GM23338 (cell line): ENCODE measurements at regions not wholly inside any gene's neighbourhood (a gene's known extent, or its start where the extent isn't known, plus 50 kb on each side); places are given as distances from the start of the nearest gene placed in this dataset.

Experiments used
- ATAC-seq: fragments of 200-7000 bp; cut with Tn5 transposase; 3 replicates; pipeline ENCODE4 v1.9.1; 2020
- DNase-seq: peaks from one replicate; pipeline ENCODE4 v3.0.0-alpha.2; 2015; ENCODE audit warnings: low spot score
- H2AFZ ChIP-seq: fragments of 200-600 bp; sonication (generic); 2 replicates; pipeline ENCODE4 v1.8.0; 2016; ENCODE audit warnings: antibody characterized with exemption, mild to moderate bottlenecking, moderate library complexity
- H3F3A ChIP-seq: fragments of 200-600 bp; sonication (generic); replicated peaks from 2 replicates; pipeline ENCODE4 v1.8.0; 2017; ENCODE audit warnings: antibody characterized with exemption, mixed run types, low read depth
- H3K27ac ChIP-seq: fragments of 200-600 bp; sonication (generic); 2 replicates; pipeline ENCODE4 v1.6.1; 2016; ENCODE audit warnings: low read depth
- H3K27me3 ChIP-seq: fragments of 200-600 bp; sonication (generic); 2 replicates; pipeline ENCODE4 v1.8.0; 2016; ENCODE audit warnings: mild to moderate bottlenecking, mixed run types, moderate library complexity; ENCODE audit not compliant: insufficient read depth
- H3K36me3 ChIP-seq: fragments of 200-600 bp; sonication (generic); 2 replicates; pipeline ENCODE4 v1.8.0; 2016; ENCODE audit warnings: mild to moderate bottlenecking; ENCODE audit not compliant: insufficient read depth
- H3K4me1 ChIP-seq: fragments of 200-600 bp; sonication (generic); 2 replicates; pipeline ENCODE4 v1.8.0; 2016; ENCODE audit warnings: mild to moderate bottlenecking, moderate library complexity; ENCODE audit not compliant: insufficient read depth
- H3K4me2 ChIP-seq: fragments of 200-600 bp; sonication (generic); 2 replicates; pipeline ENCODE4 v1.7.1; 2017; ENCODE audit warnings: mixed run types
- H3K4me3 ChIP-seq: fragments of 200-600 bp; sonication (generic); 2 replicates; pipeline ENCODE4 v1.6.1; 2016; ENCODE audit warnings: mixed run types
- H3K79me2 ChIP-seq: fragments of 200-600 bp; sonication (generic); replicated peaks from 2 replicates; pipeline ENCODE4 v1.8.0; 2017; ENCODE audit warnings: mild to moderate bottlenecking; ENCODE audit not compliant: insufficient read depth
- H3K9me2 ChIP-seq: fragments of 200-600 bp; sonication (generic); 2 replicates; pipeline ENCODE4 v1.8.0; 2017; ENCODE audit not compliant: insufficient read depth
- H4K20me1 ChIP-seq: fragments of 200-600 bp; sonication (generic); replicated peaks from 2 replicates; pipeline ENCODE4 v1.8.0; 2017; ENCODE audit warnings: mild to moderate bottlenecking; ENCODE audit not compliant: insufficient read depth
- H3K27ac Mint-ChIP-seq: 2 replicates; pipeline ENCODE4 v1.8.0; 2020; ENCODE audit warnings: inconsistent platforms, mild to moderate bottlenecking, moderate library complexity, mixed read lengths
- H3K27me3 Mint-ChIP-seq: 3 replicates; pipeline ENCODE4 v1.8.0; 2022; ENCODE audit warnings: low read depth, mild to moderate bottlenecking, moderate library complexity, mixed read lengths, inconsistent platforms; ENCODE audit not compliant: insufficient read depth, poor library complexity
- H3K36me3 Mint-ChIP-seq: 3 replicates; pipeline ENCODE4 v1.8.0; 2021; ENCODE audit warnings: low read depth, mild to moderate bottlenecking, inconsistent platforms, moderate library complexity, mixed read lengths
- H3K4me1 Mint-ChIP-seq: 3 replicates; pipeline ENCODE4 v1.8.0; 2020; ENCODE audit warnings: mild to moderate bottlenecking, inconsistent platforms, mixed read lengths
- H3K4me3 Mint-ChIP-seq: 3 replicates; pipeline ENCODE4 v1.8.0; 2021; ENCODE audit warnings: moderate library complexity, mild to moderate bottlenecking, inconsistent platforms, mixed read lengths
- H3K9me3 Mint-ChIP-seq: 3 replicates; pipeline ENCODE4 v1.8.0; 2020; ENCODE audit warnings: moderate library complexity, mild to moderate bottlenecking, inconsistent platforms, mixed read lengths
- CREB1 ChIP-seq: fragments of 250-450 bp; sonication (Bioruptor Pico); IDR thresholded peaks from 2 replicates; pipeline ENCODE4 v1.5.0; 2020; ENCODE audit warnings: low read depth, mild to moderate bottlenecking, moderate library complexity
- EZH2 ChIP-seq: fragments of 200-600 bp; sonication (generic); IDR thresholded peaks from one replicate; pipeline ENCODE4 v1.8.0; 2017; ENCODE audit warnings: antibody characterized with exemption, mild to moderate bottlenecking, low read depth; ENCODE audit not compliant: unreplicated experiment
- EZH2phosphoT487 ChIP-seq: fragments of 200-600 bp; sonication (generic); IDR thresholded peaks from one replicate; pipeline ENCODE4 v1.8.1; 2018; ENCODE audit warnings: antibody characterized with exemption; ENCODE audit not compliant: unreplicated experiment
- JUNB ChIP-seq: IDR thresholded peaks from one replicate; pipeline ENCODE4 v1.6.1; 2016; ENCODE audit warnings: antibody characterized with exemption; ENCODE audit not compliant: unreplicated experiment
- NANOG ChIP-seq: IDR thresholded peaks from 2 replicates; pipeline ENCODE4 v1.6.1; 2016; ENCODE audit warnings: antibody characterized with exemption, borderline replicate concordance
- POLR2AphosphoS5 ChIP-seq: IDR thresholded peaks from 2 replicates; pipeline ENCODE4 v1.6.1; 2016; ENCODE audit warnings: antibody characterized with exemption, low read depth
- STAT1 ChIP-seq: IDR thresholded peaks from one replicate; pipeline ENCODE4 v1.6.1; 2016; ENCODE audit warnings: antibody characterized with exemption; ENCODE audit not compliant: unreplicated experiment
- ZNF114 ChIP-seq: fragments of 250-450 bp; sonication (Bioruptor Pico); IDR thresholded peaks from 2 replicates; pipeline ENCODE4 v1.5.0; 2020; ENCODE audit warnings: mild to moderate bottlenecking, moderate library complexity
- ZNF331 ChIP-seq: fragments of 250-450 bp; sonication (Bioruptor Pico); IDR thresholded peaks from 2 replicates; pipeline ENCODE4 v1.5.0; 2020; ENCODE audit warnings: low read depth, mild to moderate bottlenecking, moderate library complexity
- TF ChIP-seq, protein P1 (sequence below): fragments of 250-450 bp; sonication (Bioruptor Pico); IDR thresholded peaks from 2 replicates; pipeline ENCODE4 v1.5.0; 2020; ENCODE audit warnings: mild to moderate bottlenecking, moderate library complexity
- TF ChIP-seq, protein P2 (sequence below): IDR thresholded peaks from 2 replicates; pipeline ENCODE4 v1.6.1; 2016; ENCODE audit warnings: antibody characterized with exemption
- TF ChIP-seq, protein P3 (sequence below), 2 experiments: fragments of 200-600 bp in 1 of 2; sonication (generic) in 1 of 2; conservative IDR thresholded peaks; 2 replicates each; pipeline versions ENCODE4 v1.5.1 to v1.6.1; 2016 to 2017; ENCODE audit warnings: antibody characterized with exemption in 2 of 2, low read depth in 2 of 2, mild to moderate bottlenecking in 2 of 2, moderate library complexity in 1 of 2
- TF ChIP-seq, protein P4 (sequence below): IDR thresholded peaks from one replicate; pipeline ENCODE4 v1.6.1; 2018; ENCODE audit warnings: antibody characterized with exemption; ENCODE audit not compliant: unreplicated experiment

DNA sequence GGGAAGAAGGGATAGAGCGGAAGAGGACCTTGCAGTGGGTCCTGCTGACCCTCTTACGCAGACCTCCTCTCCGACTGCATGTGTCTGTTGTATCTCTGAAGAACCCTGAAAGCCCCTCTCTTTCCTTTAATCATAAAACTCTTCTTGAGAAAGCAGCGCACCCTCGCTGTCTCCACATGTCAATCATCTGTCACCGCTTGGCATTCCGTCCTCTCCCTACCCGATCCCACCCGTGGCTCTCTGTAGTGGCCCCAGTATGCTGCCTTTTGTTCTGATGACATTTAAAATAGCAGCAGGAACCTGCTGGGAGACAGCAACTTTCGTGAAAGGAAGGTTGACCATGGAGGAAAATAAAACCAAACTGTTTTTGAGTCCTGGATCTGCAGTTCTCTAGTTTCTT, 582.9 kb upstream of the SALL3 start:
- Histone ChIP-seq H3K9me2 (no peaks in the 10 kb centered on the region), H3K27ac (no peak overlapping the region), H3K27me3 (no peaks in the 10 kb centered on the region), H3F3A (no peaks in the 10 kb centered on the region), H3K36me3 (no peaks in the 10 kb centered on the region), H3K79me2 (no peaks in the 10 kb centered on the region), H3K4me1 (no peaks in the 10 kb centered on the region), H2AFZ (no peak overlapping the region), H3K4me3 (no peak overlapping the region), H4K20me1 (no peaks in the 10 kb centered on the region), H3K4me2 (no peak overlapping the region)
- DNase-seq (no peak), ATAC-seq (no peak)
- H3K4me1 Mint-ChIP-seq, result no peaks in the 10 kb centered on the region
- no peaks in the 10 kb centered on the region for H3K27me3 Mint-ChIP-seq
- peaks cover 57% of the 10 kb centered on the region; the same call in 2 of the 3 replicates for H3K36me3 Mint-ChIP-seq
- peaks cover 100% of the 10 kb centered on the region for H3K9me3 Mint-ChIP-seq
- no peak overlapping the region for H3K4me3 Mint-ChIP-seq
- no peak overlapping the region for H3K27ac Mint-ChIP-seq
- TF ChIP-seq, protein P1, sequence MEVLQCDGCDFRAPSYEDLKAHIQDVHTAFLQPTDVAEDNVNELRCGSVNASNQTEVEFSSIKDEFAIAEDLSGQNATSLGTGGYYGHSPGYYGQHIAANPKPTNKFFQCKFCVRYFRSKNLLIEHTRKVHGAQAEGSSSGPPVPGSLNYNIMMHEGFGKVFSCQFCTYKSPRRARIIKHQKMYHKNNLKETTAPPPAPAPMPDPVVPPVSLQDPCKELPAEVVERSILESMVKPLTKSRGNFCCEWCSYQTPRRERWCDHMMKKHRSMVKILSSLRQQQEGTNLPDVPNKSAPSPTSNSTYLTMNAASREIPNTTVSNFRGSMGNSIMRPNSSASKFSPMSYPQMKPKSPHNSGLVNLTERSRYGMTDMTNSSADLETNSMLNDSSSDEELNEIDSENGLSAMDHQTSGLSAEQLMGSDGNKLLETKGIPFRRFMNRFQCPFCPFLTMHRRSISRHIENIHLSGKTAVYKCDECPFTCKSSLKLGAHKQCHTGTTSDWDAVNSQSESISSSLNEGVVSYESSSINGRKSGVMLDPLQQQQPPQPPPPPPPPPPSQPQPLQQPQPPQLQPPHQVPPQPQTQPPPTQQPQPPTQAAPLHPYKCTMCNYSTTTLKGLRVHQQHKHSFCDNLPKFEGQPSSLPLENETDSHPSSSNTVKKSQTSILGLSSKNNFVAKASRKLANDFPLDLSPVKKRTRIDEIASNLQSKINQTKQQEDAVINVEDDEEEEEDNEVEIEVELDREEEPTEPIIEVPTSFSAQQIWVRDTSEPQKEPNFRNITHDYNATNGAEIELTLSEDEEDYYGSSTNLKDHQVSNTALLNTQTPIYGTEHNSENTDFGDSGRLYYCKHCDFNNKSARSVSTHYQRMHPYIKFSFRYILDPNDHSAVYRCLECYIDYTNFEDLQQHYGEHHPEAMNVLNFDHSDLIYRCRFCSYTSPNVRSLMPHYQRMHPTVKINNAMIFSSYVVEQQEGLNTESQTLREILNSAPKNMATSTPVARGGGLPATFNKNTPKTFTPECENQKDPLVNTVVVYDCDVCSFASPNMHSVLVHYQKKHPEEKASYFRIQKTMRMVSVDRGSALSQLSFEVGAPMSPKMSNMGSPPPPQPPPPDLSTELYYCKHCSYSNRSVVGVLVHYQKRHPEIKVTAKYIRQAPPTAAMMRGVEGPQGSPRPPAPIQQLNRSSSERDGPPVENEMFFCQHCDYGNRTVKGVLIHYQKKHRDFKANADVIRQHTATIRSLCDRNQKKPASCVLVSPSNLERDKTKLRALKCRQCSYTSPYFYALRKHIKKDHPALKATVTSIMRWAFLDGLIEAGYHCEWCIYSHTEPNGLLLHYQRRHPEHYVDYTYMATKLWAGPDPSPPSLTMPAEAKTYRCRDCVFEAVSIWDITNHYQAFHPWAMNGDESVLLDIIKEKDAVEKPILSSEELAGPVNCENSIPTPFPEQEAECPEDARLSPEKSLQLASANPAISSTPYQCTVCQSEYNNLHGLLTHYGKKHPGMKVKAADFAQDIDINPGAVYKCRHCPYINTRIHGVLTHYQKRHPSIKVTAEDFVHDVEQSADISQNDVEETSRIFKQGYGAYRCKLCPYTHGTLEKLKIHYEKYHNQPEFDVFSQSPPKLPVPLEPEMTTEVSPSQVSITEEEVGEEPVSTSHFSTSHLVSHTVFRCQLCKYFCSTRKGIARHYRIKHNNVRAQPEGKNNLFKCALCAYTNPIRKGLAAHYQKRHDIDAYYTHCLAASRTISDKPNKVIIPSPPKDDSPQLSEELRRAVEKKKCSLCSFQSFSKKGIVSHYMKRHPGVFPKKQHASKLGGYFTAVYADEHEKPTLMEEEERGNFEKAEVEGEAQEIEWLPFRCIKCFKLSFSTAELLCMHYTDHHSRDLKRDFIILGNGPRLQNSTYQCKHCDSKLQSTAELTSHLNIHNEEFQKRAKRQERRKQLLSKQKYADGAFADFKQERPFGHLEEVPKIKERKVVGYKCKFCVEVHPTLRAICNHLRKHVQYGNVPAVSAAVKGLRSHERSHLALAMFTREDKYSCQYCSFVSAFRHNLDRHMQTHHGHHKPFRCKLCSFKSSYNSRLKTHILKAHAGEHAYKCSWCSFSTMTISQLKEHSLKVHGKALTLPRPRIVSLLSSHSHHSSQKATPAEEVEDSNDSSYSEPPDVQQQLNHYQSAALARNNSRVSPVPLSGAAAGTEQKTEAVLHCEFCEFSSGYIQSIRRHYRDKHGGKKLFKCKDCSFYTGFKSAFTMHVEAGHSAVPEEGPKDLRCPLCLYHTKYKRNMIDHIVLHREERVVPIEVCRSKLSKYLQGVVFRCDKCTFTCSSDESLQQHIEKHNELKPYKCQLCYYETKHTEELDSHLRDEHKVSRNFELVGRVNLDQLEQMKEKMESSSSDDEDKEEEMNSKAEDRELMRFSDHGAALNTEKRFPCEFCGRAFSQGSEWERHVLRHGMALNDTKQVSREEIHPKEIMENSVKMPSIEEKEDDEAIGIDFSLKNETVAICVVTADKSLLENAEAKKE (CRISPR knock-in tag), result no peak
- TF ChIP-seq, protein P2, sequence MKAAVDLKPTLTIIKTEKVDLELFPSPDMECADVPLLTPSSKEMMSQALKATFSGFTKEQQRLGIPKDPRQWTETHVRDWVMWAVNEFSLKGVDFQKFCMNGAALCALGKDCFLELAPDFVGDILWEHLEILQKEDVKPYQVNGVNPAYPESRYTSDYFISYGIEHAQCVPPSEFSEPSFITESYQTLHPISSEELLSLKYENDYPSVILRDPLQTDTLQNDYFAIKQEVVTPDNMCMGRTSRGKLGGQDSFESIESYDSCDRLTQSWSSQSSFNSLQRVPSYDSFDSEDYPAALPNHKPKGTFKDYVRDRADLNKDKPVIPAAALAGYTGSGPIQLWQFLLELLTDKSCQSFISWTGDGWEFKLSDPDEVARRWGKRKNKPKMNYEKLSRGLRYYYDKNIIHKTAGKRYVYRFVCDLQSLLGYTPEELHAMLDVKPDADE, result no peak
- TF ChIP-seq ZNF114 (CRISPR knock-in tag) (no peak), POLR2AphosphoS5 (no peak), EZH2 (no peak), STAT1 (no peak), ZNF331 (CRISPR knock-in tag) (no peak), CREB1 (CRISPR knock-in tag) (no peak), NANOG (no peak), JUNB (no peak), EZH2phosphoT487 (no peak)
- TF ChIP-seq, protein P3, sequence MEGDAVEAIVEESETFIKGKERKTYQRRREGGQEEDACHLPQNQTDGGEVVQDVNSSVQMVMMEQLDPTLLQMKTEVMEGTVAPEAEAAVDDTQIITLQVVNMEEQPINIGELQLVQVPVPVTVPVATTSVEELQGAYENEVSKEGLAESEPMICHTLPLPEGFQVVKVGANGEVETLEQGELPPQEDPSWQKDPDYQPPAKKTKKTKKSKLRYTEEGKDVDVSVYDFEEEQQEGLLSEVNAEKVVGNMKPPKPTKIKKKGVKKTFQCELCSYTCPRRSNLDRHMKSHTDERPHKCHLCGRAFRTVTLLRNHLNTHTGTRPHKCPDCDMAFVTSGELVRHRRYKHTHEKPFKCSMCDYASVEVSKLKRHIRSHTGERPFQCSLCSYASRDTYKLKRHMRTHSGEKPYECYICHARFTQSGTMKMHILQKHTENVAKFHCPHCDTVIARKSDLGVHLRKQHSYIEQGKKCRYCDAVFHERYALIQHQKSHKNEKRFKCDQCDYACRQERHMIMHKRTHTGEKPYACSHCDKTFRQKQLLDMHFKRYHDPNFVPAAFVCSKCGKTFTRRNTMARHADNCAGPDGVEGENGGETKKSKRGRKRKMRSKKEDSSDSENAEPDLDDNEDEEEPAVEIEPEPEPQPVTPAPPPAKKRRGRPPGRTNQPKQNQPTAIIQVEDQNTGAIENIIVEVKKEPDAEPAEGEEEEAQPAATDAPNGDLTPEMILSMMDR (conservative IDR thresholded peaks at IDR 0.05; ENCODE audit: low read depth in 2 of 2), result no peak
- TF ChIP-seq, protein P4, sequence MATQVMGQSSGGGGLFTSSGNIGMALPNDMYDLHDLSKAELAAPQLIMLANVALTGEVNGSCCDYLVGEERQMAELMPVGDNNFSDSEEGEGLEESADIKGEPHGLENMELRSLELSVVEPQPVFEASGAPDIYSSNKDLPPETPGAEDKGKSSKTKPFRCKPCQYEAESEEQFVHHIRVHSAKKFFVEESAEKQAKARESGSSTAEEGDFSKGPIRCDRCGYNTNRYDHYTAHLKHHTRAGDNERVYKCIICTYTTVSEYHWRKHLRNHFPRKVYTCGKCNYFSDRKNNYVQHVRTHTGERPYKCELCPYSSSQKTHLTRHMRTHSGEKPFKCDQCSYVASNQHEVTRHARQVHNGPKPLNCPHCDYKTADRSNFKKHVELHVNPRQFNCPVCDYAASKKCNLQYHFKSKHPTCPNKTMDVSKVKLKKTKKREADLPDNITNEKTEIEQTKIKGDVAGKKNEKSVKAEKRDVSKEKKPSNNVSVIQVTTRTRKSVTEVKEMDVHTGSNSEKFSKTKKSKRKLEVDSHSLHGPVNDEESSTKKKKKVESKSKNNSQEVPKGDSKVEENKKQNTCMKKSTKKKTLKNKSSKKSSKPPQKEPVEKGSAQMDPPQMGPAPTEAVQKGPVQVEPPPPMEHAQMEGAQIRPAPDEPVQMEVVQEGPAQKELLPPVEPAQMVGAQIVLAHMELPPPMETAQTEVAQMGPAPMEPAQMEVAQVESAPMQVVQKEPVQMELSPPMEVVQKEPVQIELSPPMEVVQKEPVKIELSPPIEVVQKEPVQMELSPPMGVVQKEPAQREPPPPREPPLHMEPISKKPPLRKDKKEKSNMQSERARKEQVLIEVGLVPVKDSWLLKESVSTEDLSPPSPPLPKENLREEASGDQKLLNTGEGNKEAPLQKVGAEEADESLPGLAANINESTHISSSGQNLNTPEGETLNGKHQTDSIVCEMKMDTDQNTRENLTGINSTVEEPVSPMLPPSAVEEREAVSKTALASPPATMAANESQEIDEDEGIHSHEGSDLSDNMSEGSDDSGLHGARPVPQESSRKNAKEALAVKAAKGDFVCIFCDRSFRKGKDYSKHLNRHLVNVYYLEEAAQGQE, result no peak
